ENCODE measurements at regions not wholly inside any gene's neighbourhood (a gene's known extent, or its start where the extent isn't known, plus 50 kb on each side); places are given as distances from the start of the nearest gene placed in this dataset.

DNA sequence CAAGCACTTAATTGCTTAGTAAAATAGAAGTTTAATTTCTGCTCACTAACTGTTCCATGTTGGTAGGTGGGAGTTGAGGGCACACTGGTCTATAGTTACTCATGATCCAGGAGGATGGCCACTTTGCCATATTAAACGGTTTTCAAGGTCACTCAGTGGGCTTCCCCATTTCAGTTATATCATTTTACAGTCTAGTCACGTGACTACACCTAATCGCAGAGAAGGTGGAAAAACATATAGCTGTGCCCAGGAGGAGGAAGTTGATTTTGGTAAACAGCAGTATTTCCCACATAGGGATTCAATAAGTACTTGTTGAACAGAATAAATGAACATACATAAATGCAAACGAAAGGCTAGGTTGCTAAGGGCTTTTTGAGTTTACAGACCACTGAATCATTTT is 541.1 kb upstream of the CAMK1G start:
- TF ChIP-seq CTCF (IDR thresholded peaks at IDR 0.05), result no peak
- no peak for TF ChIP-seq POLR2A (IDR thresholded peaks at IDR 0.05)
- TF ChIP-seq POLR2AphosphoS5 (IDR thresholded peaks at IDR 0.05; ENCODE audit: insufficient read depth in 1 of 2, low read depth in 1 of 2), result no peak
